AG08395 (cell line): ENCODE measurements at regions not wholly inside any gene's neighbourhood (a gene's known extent, or its start where the extent isn't known, plus 50 kb on each side); places are given as distances from the start of the nearest gene placed in this dataset.
"Not testable (repeated sequence)": the region's sequence is repeated elsewhere in the genome, so short reads cannot be mapped to it uniquely, and the experiment has no call there.

Experiments used
- DNase-seq: peaks from one replicate; pipeline ENCODE4 v3.0.0; 2012; ENCODE audit warnings: mixed read lengths, low spot score

- no peak for DNase-seq
These were observed 233.1 kb upstream of the GRIA1 start for GRCh38 chr5:153257381-153257780.

- DNase-seq, result no peak
These were observed 232.0 kb upstream of the GRIA1 start for GRCh38 chr5:153258469-153258868.

GRCh38 chr5:153267506-153267905 is 223.0 kb upstream of the GRIA1 start:
- no peak for DNase-seq

GRCh38 chr5:153275695-153276094 is 214.8 kb upstream of the GRIA1 start:
- no peak for DNase-seq

GRCh38 chr5:153276151-153276550 is 214.3 kb upstream of the GRIA1 start:
- DNase-seq, result peak; percentile 2

- DNase-seq, result not testable (repeated sequence)
These were observed 194.1 kb upstream of the GRIA1 start for GRCh38 chr5:153296251-153296844.

- DNase-seq, result no peak
These were observed 190.6 kb upstream of the GRIA1 start for GRCh38 chr5:153299891-153300290.

GRCh38 chr5:153308282-153308681 is 182.2 kb upstream of the GRIA1 start:
- no peak for DNase-seq

- DNase-seq, result no peak
These were observed 171.9 kb upstream of the GRIA1 start for GRCh38 chr5:153318556-153318955.

GRCh38 chr5:153321478-153321877 is 169.0 kb upstream of the GRIA1 start:
- DNase-seq, result no peak

GRCh38 chr5:153340139-153340538 is 150.3 kb upstream of the GRIA1 start:
- DNase-seq, result no peak

GRCh38 chr5:153340738-153341137 is 149.7 kb upstream of the GRIA1 start:
- no peak for DNase-seq

GRCh38 chr5:153342487-153342886 is 148.0 kb upstream of the GRIA1 start:
- no peak for DNase-seq

- DNase-seq, result no peak
These were observed 142.9 kb upstream of the GRIA1 start for GRCh38 chr5:153347611-153348010.

- no peak for DNase-seq
These were observed 140.1 kb upstream of the GRIA1 start for GRCh38 chr5:153350175-153350883.

- no peak for DNase-seq
These were observed 137.7 kb upstream of the GRIA1 start for GRCh38 chr5:153352685-153353219.

- DNase-seq, result no peak
These were observed 132.9 kb upstream of the GRIA1 start for GRCh38 chr5:153357493-153358112.

- no peak for DNase-seq
These were observed 132.0 kb upstream of the GRIA1 start for GRCh38 chr5:153358315-153358976.

GRCh38 chr5:153360860-153361259 is 129.6 kb upstream of the GRIA1 start:
- no peak for DNase-seq

GRCh38 chr5:153361735-153362409 is 128.6 kb upstream of the GRIA1 start:
- DNase-seq, result no peak

- no peak for DNase-seq
These were observed 124.9 kb upstream of the GRIA1 start for GRCh38 chr5:153365547-153365946.

GRCh38 chr5:153367466-153367865 is 123.0 kb upstream of the GRIA1 start:
- DNase-seq, result no peak
